ENCODE measurements at regions not wholly inside any gene's neighbourhood (a gene's known extent, or its start where the extent isn't known, plus 50 kb on each side); places are given as distances from the start of the nearest gene placed in this dataset.
"Not testable (repeated sequence)": the region's sequence is repeated elsewhere in the genome, so short reads cannot be mapped to it uniquely, and the experiment has no call there.

DNA sequence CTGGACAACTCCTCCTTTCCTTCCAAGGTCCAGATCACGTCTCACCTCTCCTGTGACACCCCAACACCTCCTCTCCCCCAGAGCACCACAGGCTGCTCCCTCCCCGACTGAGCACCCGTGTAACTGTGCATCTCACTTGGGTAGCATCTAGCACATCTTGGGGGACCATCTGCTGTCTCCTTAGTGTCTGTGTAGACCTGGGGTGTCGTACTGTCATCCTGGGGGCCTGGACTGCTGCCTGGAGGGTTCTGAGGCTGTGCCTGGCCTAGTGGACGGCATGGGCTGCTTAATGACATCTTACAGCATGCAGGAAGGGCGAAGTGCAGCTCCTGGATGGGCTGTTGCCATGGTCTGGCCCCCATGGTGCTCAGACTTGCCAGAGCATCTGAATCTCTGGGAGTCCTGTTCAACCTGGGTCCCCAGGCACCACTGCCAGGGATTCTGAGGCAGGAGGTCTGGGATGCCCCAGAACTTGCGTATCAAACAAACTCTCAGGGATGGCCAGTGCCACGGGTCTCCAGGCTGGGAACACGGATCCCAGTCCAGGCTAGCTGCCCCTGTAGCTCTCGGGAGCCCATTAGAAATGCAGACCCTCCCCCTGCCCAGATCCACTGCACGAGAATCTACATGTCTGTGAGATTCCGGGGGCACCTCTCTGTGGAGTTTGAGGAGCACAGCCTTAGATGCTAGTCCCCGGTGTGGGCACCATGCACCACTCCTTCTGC, 194.4 kb upstream of the ZNF469 start:
- H3K36me3 ChIP-seq (replicated peaks in 1 of 2; ENCODE audit: control insufficient read depth in 2 of 2, insufficient read depth in 2 of 2, low read length in 2 of 2); H3K27ac ChIP-seq (replicated peaks; ENCODE audit: low read length); H3K18ac ChIP-seq (ENCODE audit: low read length); H3K4me2 ChIP-seq (ENCODE audit: insufficient read depth, low read length, poor library complexity, severe bottlenecking); H3K23ac ChIP-seq (ENCODE audit: low read depth, low read length, poor library complexity); DNase-seq (ENCODE audit: low spot score); H3K14ac ChIP-seq (ENCODE audit: low read length); H2BK12ac ChIP-seq (ENCODE audit: low read length); H2BK5ac ChIP-seq (ENCODE audit: low read length); H3K9ac ChIP-seq (ENCODE audit: low read depth, low read length, poor library complexity); H3K4me3 ChIP-seq (ENCODE audit: low read length in 2 of 2); H3K4ac ChIP-seq (ENCODE audit: low read length); H2AK5ac ChIP-seq (ENCODE audit: low read depth, low read length); H3K9me3 ChIP-seq (replicated peaks in 1 of 2; ENCODE audit: control insufficient read depth in 2 of 2, insufficient read depth in 1 of 2, low read depth in 1 of 2, low read length in 2 of 2); H3K4me1 ChIP-seq (ENCODE audit: control insufficient read depth in 2 of 2, insufficient read depth in 1 of 2, low read depth in 1 of 2, low read length in 2 of 2); H2AFZ ChIP-seq (ENCODE audit: low read length); H2BK120ac ChIP-seq (ENCODE audit: low read depth, low read length); H4K91ac ChIP-seq (ENCODE audit: low read depth, low read length, poor library complexity); H2BK15ac ChIP-seq (ENCODE audit: low read length); H3K27me3 ChIP-seq (ENCODE audit: control insufficient read depth in 3 of 3, insufficient read depth in 3 of 3, low read depth in 1 of 3, low read length in 3 of 3); H3K79me1 ChIP-seq (ENCODE audit: low read depth, low read length); H4K8ac ChIP-seq (ENCODE audit: low read depth, low read length): not testable (repeated sequence)
- WGBS, 2 donors (ENCODE audit: extremely low coverage in 2 of 2, insufficient read length in 2 of 2, insufficient replicate concordance in 1 of 2): no CpG with 5 or more reads among the region's 13 CpGs

DNA sequence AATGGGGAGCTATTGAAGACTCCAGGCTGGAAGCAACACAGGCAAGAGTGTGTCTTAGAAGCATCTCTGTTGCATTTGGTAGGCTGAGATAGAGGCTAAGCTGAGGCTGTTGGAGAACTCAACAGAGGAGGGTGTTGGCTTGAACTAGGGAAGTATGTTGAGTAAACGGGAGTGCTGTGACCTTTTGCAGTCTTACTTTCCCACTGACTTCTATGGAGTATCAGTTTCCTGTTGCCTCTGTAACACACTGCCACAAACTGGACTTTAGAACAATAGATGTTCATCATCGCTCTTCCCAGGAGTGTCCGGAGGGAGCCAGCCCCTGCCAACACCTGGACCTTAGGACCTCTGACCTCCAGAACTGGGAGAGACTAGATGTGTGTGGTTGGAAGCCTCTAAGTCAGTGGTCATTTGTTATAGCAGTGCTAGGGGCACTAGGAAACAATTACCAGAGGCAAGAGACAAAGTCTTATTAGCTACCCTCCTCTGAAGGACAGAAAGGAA, 192.1 kb upstream of the ZNF469 start:
- H2AFZ ChIP-seq (ENCODE audit: low read length); H2BK12ac ChIP-seq (ENCODE audit: low read length); H2BK5ac ChIP-seq (ENCODE audit: low read length); H3K79me1 ChIP-seq (ENCODE audit: low read depth, low read length); H3K4ac ChIP-seq (ENCODE audit: low read length); H3K27me3 ChIP-seq (ENCODE audit: control insufficient read depth in 3 of 3, insufficient read depth in 3 of 3, low read depth in 1 of 3, low read length in 3 of 3); H3K23ac ChIP-seq (ENCODE audit: low read depth, low read length, poor library complexity); H3K14ac ChIP-seq (ENCODE audit: low read length); H4K91ac ChIP-seq (ENCODE audit: low read depth, low read length, poor library complexity); H3K9me3 ChIP-seq (replicated peaks in 1 of 2; ENCODE audit: control insufficient read depth in 2 of 2, insufficient read depth in 1 of 2, low read depth in 1 of 2, low read length in 2 of 2); H2AK5ac ChIP-seq (ENCODE audit: low read depth, low read length); H2BK120ac ChIP-seq (ENCODE audit: low read depth, low read length); H3K9ac ChIP-seq (ENCODE audit: low read depth, low read length, poor library complexity); H3K27ac ChIP-seq (replicated peaks; ENCODE audit: low read length); H2BK15ac ChIP-seq (ENCODE audit: low read length); H3K4me2 ChIP-seq (ENCODE audit: insufficient read depth, low read length, poor library complexity, severe bottlenecking); H3K4me3 ChIP-seq (ENCODE audit: low read length in 2 of 2); H3K36me3 ChIP-seq (replicated peaks in 1 of 2; ENCODE audit: control insufficient read depth in 2 of 2, insufficient read depth in 2 of 2, low read length in 2 of 2); H3K4me1 ChIP-seq (ENCODE audit: control insufficient read depth in 2 of 2, insufficient read depth in 1 of 2, low read depth in 1 of 2, low read length in 2 of 2); DNase-seq (ENCODE audit: low spot score); H4K8ac ChIP-seq (ENCODE audit: low read depth, low read length); H3K18ac ChIP-seq (ENCODE audit: low read length): not testable (repeated sequence)
- WGBS, 2 donors (ENCODE audit: extremely low coverage in 2 of 2, insufficient read length in 2 of 2, insufficient replicate concordance in 1 of 2): no CpG with 5 or more reads among the region's 3 CpGs

DNA sequence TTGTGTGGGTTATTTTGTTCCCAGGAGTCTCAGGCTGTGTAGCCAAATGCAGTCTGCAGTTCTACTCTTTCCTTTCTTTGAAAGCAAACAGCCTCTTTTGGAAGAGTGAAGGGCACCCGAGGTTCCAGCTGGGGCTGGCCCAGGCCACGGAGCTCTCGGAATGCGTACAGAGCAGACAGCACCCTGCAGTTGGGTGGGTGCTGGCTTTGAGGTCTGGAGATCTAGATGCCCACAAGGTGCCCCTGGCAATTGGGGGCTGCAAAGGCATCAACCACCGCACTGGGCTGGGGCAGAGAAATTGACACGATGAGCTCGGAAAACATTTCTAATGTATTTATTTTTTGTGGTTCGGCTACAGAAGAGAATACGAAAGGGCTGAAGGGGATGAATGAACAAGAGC, 191.6 kb upstream of the ZNF469 start:
- H3K4me3 ChIP-seq (ENCODE audit: low read length in 2 of 2); H2BK12ac ChIP-seq (ENCODE audit: low read length); H3K4me1 ChIP-seq (ENCODE audit: control insufficient read depth in 2 of 2, insufficient read depth in 1 of 2, low read depth in 1 of 2, low read length in 2 of 2); H2AFZ ChIP-seq (ENCODE audit: low read length); DNase-seq (ENCODE audit: low spot score); H3K36me3 ChIP-seq (replicated peaks in 1 of 2; ENCODE audit: control insufficient read depth in 2 of 2, insufficient read depth in 2 of 2, low read length in 2 of 2); H3K79me1 ChIP-seq (ENCODE audit: low read depth, low read length); H2BK120ac ChIP-seq (ENCODE audit: low read depth, low read length); H3K4me2 ChIP-seq (ENCODE audit: insufficient read depth, low read length, poor library complexity, severe bottlenecking); H3K27ac ChIP-seq (replicated peaks; ENCODE audit: low read length); H3K4ac ChIP-seq (ENCODE audit: low read length); H3K23ac ChIP-seq (ENCODE audit: low read depth, low read length, poor library complexity); H4K8ac ChIP-seq (ENCODE audit: low read depth, low read length); H4K91ac ChIP-seq (ENCODE audit: low read depth, low read length, poor library complexity); H3K14ac ChIP-seq (ENCODE audit: low read length); H3K9ac ChIP-seq (ENCODE audit: low read depth, low read length, poor library complexity); H2AK5ac ChIP-seq (ENCODE audit: low read depth, low read length); H3K9me3 ChIP-seq (replicated peaks in 1 of 2; ENCODE audit: control insufficient read depth in 2 of 2, insufficient read depth in 1 of 2, low read depth in 1 of 2, low read length in 2 of 2); H2BK15ac ChIP-seq (ENCODE audit: low read length); H3K18ac ChIP-seq (ENCODE audit: low read length); H2BK5ac ChIP-seq (ENCODE audit: low read length): not testable (repeated sequence)
- no CpG with 5 or more reads among the region's 9 CpGs for WGBS, 2 donors (ENCODE audit: extremely low coverage in 2 of 2, insufficient read length in 2 of 2, insufficient replicate concordance in 1 of 2)
- peaks cover 0 to 14% (median 0%) of the 10 kb centered on the region in 3 experiments for H3K27me3 ChIP-seq (ENCODE audit: control insufficient read depth in 3 of 3, insufficient read depth in 3 of 3, low read depth in 1 of 3, low read length in 3 of 3)

DNA sequence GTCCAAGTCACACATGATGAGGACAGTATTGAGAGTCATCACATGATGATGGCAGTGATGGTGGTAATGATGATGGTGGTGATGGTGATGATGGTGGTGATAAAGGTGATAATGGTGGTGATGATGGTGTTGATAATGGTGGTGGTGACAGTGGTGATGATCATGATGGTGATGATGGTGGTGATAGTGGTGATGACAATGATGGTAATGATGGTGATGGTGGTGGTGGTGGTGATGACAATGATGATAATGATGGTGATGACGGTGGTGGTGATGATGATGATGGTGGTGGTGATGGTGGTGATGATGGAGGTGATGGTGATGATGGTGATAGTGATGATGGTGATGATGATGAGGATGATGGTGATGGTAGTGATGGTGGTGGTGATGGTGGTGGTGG, 190.2 kb upstream of the ZNF469 start:
- Histone ChIP-seq H4K91ac (ENCODE audit: low read depth, low read length, poor library complexity) (no peak overlapping the region), H3K9ac (ENCODE audit: low read depth, low read length, poor library complexity) (no peak overlapping the region), H3K27me3 (ENCODE audit: control insufficient read depth in 3 of 3, insufficient read depth in 3 of 3, low read depth in 1 of 3, low read length in 3 of 3) (peaks cover 0 to 17% (median 0%) of the 10 kb centered on the region in 3 experiments), H3K9me3 (replicated peaks in 1 of 2; ENCODE audit: control insufficient read depth in 2 of 2, insufficient read depth in 1 of 2, low read depth in 1 of 2, low read length in 2 of 2) (no peaks in the 10 kb centered on the region), H3K23ac (ENCODE audit: low read depth, low read length, poor library complexity) (no peak overlapping the region), H4K8ac (ENCODE audit: low read depth, low read length) (no peak overlapping the region), H3K79me1 (ENCODE audit: low read depth, low read length) (no peaks in the 10 kb centered on the region), H3K4me2 (ENCODE audit: insufficient read depth, low read length, poor library complexity, severe bottlenecking) (no peak overlapping the region), H3K4me3 (ENCODE audit: low read length in 2 of 2) (no peak overlapping the region), H3K4ac (ENCODE audit: low read length) (no peak overlapping the region), H2BK12ac (ENCODE audit: low read length) (no peak overlapping the region), H3K27ac (replicated peaks; ENCODE audit: low read length) (no peak overlapping the region), H2BK120ac (ENCODE audit: low read depth, low read length) (no peak overlapping the region), H3K18ac (ENCODE audit: low read length) (no peak overlapping the region), H2AK5ac (ENCODE audit: low read depth, low read length) (no peak overlapping the region), H2BK15ac (ENCODE audit: low read length) (no peak overlapping the region), H3K14ac (ENCODE audit: low read length) (no peak overlapping the region), H3K36me3 (replicated peaks in 1 of 2; ENCODE audit: control insufficient read depth in 2 of 2, insufficient read depth in 2 of 2, low read length in 2 of 2) (no peaks in the 10 kb centered on the region), H2BK5ac (ENCODE audit: low read length) (no peak overlapping the region), H2AFZ (ENCODE audit: low read length) (no peak overlapping the region), H3K4me1 (ENCODE audit: control insufficient read depth in 2 of 2, insufficient read depth in 1 of 2, low read depth in 1 of 2, low read length in 2 of 2) (peaks cover 0 to 3% of the 10 kb centered on the region in 2 donors)
- 100% methylated on average over 1 of the region's 1 CpG; no CpG with 5 or more reads in 1 of the 2 donors for WGBS, 2 donors (ENCODE audit: extremely low coverage in 2 of 2, insufficient read length in 2 of 2, insufficient replicate concordance in 1 of 2)
- DNase-seq (ENCODE audit: low spot score): no peak

Data from neuronal stem cell (in vitro differentiated cells).